ENCODE measurements at regions not wholly inside any gene's neighbourhood (a gene's known extent, or its start where the extent isn't known, plus 50 kb on each side); places are given as distances from the start of the nearest gene placed in this dataset.

DNA sequence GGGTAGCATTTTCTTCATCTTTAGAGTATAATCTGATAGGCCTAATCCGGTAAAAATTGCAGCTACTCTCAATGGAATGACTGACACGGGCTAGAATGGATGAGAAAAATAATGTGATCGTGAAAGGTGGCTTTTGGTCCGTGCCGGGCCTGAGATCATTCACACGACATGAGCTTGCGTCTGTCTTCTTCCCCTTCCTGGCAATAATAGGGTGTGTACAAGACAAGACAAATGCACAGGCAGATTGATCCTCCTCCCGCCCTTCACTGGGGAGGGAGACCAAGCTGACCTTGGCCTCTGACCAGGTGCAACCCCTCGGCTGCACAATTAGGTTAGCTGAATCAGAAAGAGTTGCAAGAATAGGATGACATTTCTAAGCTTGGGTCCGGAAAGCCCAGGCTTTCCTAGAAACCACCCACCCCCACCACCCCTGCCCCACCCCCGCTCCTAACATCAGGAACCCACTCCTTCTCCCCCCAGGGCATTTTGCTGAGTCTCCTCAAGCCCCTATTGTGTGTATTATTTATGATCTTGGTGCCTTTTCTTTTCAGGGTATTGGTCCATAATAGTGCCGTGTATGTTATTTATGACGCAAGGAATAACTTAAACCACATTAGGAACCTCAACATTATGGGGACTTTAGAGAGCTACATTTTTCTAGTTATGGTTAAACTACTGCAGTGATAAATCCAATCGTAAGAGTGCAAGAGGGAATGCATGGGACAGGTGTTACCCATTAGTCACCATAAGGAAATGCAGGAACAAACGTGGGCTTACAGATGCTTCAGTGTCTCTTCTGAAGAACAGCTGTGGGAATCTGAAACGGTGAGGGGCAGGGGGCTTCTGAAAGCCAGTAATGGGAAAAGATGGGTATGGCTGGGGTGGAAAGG is 540.1 kb upstream of the PSMD7 start:
- H3K9me3 ChIP-seq (ENCODE audit: low read length): no peaks in the 10 kb centered on the region
- H3K4me1 ChIP-seq (ENCODE audit: insufficient read depth, low read length): no peaks in the 10 kb centered on the region
- H3K9ac ChIP-seq (ENCODE audit: low read length): no peak overlapping the region
- H3K27me3 ChIP-seq (ENCODE audit: control insufficient read depth in 1 of 2, insufficient read depth in 2 of 2, low read length in 2 of 2): no peaks in the 10 kb centered on the region
- H3K4me3 ChIP-seq (ENCODE audit: low read depth in 1 of 2, low read length in 2 of 2): no peak overlapping the region
- H3K36me3 ChIP-seq (ENCODE audit: insufficient read depth, low read length): no peaks in the 10 kb centered on the region
- no peak overlapping the region for H3K27ac ChIP-seq (ENCODE audit: low read depth, low read length)

DNA sequence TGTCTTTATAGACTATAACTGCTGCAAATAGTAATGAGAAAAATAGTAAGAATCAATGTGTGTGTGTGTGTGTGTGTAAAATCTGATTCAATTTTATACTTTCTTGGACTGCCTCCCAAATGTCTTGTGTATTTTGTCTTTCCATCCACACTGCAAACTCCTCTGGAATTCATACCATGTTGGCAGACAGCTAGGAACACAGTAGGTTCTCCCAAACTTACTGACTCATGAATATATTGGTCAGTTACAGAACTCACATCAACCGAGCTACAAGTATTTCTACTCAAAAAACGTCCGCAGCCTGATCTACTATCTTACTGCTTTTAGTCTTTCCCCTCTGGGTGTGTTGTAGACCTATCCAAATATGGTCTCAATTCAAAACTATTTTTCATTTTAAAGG is 542.7 kb upstream of the PSMD7 start:
- Histone ChIP-seq H3K4me3 (ENCODE audit: low read depth in 1 of 2, low read length in 2 of 2) (no peak overlapping the region), H3K9ac (ENCODE audit: low read length) (no peak overlapping the region), H3K27ac (ENCODE audit: low read depth, low read length) (no peak overlapping the region), H3K4me1 (ENCODE audit: insufficient read depth, low read length) (no peaks in the 10 kb centered on the region), H3K36me3 (ENCODE audit: insufficient read depth, low read length) (no peaks in the 10 kb centered on the region), H3K9me3 (ENCODE audit: low read length) (no peaks in the 10 kb centered on the region), H3K27me3 (ENCODE audit: control insufficient read depth in 1 of 2, insufficient read depth in 2 of 2, low read length in 2 of 2) (no peaks in the 10 kb centered on the region)

DNA sequence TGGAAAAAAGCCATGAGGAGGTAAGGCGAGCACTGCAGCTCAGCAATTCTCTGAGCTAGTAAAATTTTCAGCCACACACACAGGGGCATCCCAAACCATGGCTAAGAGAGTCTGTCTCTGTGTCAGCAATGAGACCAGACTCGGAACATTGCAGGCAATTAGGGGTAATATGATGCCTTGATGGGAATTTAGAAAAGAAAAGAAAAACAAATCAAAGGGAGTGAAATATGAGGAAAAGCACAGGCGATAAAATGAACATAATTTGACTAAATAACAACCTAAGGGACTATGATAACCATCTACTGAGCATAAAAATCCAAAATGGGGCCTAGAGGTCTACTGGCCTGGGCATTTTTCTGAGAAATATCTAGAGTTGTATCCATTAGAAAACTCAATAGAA is 546.0 kb upstream of the PSMD7 start:
- Histone ChIP-seq H3K9ac (ENCODE audit: low read length) (no peak overlapping the region), H3K36me3 (ENCODE audit: insufficient read depth, low read length) (no peaks in the 10 kb centered on the region), H3K4me3 (ENCODE audit: low read depth in 1 of 2, low read length in 2 of 2) (no peak overlapping the region), H3K27ac (ENCODE audit: low read depth, low read length) (no peak overlapping the region), H3K27me3 (ENCODE audit: control insufficient read depth in 1 of 2, insufficient read depth in 2 of 2, low read length in 2 of 2) (no peaks in the 10 kb centered on the region), H3K4me1 (ENCODE audit: insufficient read depth, low read length) (no peaks in the 10 kb centered on the region), H3K9me3 (ENCODE audit: low read length) (no peaks in the 10 kb centered on the region)

DNA sequence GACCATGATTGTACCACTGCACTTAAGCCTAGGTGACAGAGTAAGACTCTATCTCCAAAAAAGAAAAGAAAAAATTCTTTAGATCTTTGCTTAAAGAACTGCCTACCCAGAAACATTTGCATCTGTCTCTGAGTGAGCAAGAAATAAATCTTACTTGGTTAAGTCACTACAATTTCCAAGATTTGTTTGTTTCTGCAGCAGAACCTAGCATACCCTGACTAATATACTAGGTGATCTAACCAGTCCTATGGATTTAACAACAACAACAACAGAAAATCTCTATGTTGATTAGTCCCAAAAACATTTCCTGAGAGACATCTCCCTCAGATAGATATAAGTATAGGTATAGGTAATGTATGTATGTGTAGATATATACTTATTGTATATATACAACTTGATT is 549.3 kb upstream of the PSMD7 start:
- Histone ChIP-seq H3K4me3 (ENCODE audit: low read depth in 1 of 2, low read length in 2 of 2) (no peak overlapping the region), H3K27me3 (ENCODE audit: control insufficient read depth in 1 of 2, insufficient read depth in 2 of 2, low read length in 2 of 2) (no peaks in the 10 kb centered on the region), H3K36me3 (ENCODE audit: insufficient read depth, low read length) (no peaks in the 10 kb centered on the region), H3K9ac (ENCODE audit: low read length) (no peak overlapping the region), H3K4me1 (ENCODE audit: insufficient read depth, low read length) (no peaks in the 10 kb centered on the region), H3K9me3 (ENCODE audit: low read length) (no peaks in the 10 kb centered on the region), H3K27ac (ENCODE audit: low read depth, low read length) (no peak overlapping the region)

DNA sequence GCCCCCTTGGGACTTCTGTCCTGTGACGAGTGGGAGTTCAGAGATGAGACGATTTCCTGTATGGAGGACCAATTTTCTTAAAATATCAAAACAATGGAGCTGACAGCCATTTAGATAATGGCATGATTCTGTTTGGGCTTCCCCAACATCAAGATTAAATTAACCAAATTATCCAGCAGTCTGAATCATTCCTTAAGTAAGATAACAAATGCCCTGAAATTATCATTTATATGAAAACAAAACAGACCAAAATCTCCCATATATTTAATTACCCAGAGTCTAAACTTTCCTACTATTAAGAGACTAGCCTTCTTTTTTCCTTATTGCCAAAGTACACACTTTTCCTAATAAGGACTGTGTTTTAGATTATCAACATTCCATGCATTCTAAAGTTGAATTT is 550.1 kb upstream of the PSMD7 start:
- H3K4me1 ChIP-seq (ENCODE audit: insufficient read depth, low read length): no peaks in the 10 kb centered on the region
- no peak overlapping the region for H3K9ac ChIP-seq (ENCODE audit: low read length)
- no peak overlapping the region for H3K27ac ChIP-seq (ENCODE audit: low read depth, low read length)
- H3K27me3 ChIP-seq (ENCODE audit: control insufficient read depth in 1 of 2, insufficient read depth in 2 of 2, low read length in 2 of 2): no peaks in the 10 kb centered on the region
- H3K9me3 ChIP-seq (ENCODE audit: low read length): no peaks in the 10 kb centered on the region
- no peak overlapping the region for H3K4me3 ChIP-seq (ENCODE audit: low read depth in 1 of 2, low read length in 2 of 2)
- no peaks in the 10 kb centered on the region for H3K36me3 ChIP-seq (ENCODE audit: insufficient read depth, low read length)

DNA sequence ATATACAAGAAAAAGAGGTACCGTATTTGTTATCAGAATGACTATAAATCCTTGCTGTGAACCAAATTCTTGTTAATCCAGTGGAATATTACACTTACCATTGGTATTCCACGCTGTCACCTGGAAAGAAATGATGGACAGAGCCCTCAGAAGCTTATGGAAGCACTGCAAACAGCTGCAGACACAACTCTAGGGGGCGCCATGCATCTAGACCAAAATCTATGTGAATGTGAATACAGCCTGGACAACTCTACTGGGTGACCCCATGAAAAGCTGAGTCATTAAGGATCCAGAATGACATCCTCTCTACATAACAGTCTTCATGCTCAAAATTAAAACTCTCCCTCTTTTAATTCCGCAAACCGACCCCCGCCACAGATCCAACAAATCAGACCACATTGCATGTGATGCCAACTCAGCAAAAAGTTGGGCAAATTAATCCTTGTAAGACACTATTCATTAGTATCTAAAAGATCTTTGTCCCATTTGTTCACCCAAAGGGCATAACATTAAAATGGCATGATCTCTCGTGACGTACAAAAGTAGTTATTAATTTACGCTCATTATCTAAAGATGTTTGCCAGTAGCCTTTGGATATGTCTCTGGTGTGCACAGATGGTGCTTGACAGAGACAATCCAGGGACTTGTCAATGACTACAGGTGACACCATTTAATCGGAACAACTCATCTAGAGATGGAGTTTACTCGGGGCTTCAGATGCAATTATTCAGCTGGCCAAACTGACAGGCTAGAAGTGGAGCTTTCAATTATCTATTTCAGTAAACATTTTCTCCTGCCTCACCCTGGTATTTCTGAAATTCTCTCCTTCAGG is 552.7 kb upstream of the PSMD7 start:
- no peaks in the 10 kb centered on the region for H3K9me3 ChIP-seq (ENCODE audit: low read length)
- H3K9ac ChIP-seq (ENCODE audit: low read length): no peak overlapping the region

DNA sequence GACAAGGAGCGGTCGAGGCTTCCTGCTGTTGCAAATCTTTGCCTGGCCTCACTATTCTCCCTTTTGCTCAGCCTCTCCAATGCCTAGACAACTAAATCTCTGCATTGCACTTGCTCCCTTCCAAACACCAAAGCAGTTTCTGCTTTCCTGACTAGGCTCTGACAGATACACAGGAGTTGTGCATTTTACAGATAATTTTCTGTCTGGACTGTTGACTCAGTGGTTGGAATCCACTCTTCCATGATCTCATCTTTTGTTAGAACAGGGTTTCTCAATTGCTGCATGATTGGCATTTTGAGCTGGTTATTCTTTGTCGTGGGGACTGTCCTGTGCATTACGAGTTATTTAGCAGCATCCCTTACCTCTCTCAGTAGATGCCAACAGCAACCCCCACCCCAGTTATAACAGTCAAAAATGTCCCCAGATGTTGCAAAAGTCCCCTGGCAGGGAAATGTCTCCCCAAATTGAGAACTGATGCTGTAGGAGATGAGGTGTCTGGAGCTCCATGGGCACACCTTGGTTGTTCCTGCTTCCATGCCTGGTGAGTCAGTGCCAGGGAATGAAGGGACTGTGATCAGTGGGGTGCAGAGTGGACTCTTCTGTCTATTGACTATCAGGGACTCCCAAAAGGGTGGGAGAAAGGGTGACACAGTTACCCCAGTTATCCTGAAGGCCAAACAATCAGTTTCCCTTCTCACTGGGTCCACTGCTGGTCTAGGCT is 557.4 kb upstream of the PSMD7 start:
- Histone ChIP-seq H3K27me3 (ENCODE audit: control insufficient read depth in 1 of 2, insufficient read depth in 2 of 2, low read length in 2 of 2) (no peaks in the 10 kb centered on the region), H3K27ac (ENCODE audit: low read depth, low read length) (no peak overlapping the region), H3K4me3 (ENCODE audit: low read depth in 1 of 2, low read length in 2 of 2) (no peak overlapping the region), H3K9ac (ENCODE audit: low read length) (no peak overlapping the region), H3K9me3 (ENCODE audit: low read length) (no peaks in the 10 kb centered on the region), H3K4me1 (ENCODE audit: insufficient read depth, low read length) (no peaks in the 10 kb centered on the region), H3K36me3 (ENCODE audit: insufficient read depth, low read length) (no peaks in the 10 kb centered on the region)

More for the DNA sequence above, 552.7 kb upstream of the PSMD7 start:
- H3K27me3 ChIP-seq (ENCODE audit: control insufficient read depth in 1 of 2, insufficient read depth in 2 of 2, low read length in 2 of 2): no peaks in the 10 kb centered on the region
- H3K36me3 ChIP-seq (ENCODE audit: insufficient read depth, low read length): no peaks in the 10 kb centered on the region
- no peak overlapping the region for H3K27ac ChIP-seq (ENCODE audit: low read depth, low read length)
- no peak overlapping the region for H3K4me3 ChIP-seq (ENCODE audit: low read depth in 1 of 2, low read length in 2 of 2)
- H3K4me1 ChIP-seq (ENCODE audit: insufficient read depth, low read length): no peaks in the 10 kb centered on the region

DNA sequence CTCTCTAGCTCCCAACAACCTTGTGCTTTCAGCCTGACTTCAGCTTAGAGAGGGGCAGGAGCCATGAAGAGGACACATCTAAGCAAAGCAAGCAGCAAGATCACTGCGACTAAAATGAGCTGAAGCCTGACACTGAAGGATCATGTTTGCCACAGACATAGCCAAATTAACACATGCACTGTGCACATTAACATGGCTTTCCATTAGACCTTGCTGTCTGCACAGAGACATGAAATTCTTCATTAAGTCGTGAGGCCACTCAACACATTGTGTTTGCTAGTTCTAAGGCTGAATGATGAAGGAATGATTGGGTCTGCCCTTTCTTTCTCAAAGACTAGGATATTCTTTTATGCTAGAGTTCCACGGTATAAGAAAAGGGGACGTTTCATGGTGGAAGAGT is 558.3 kb upstream of the PSMD7 start:
- Histone ChIP-seq H3K4me1 (ENCODE audit: insufficient read depth, low read length) (no peaks in the 10 kb centered on the region), H3K4me3 (ENCODE audit: low read depth in 1 of 2, low read length in 2 of 2) (no peak overlapping the region), H3K27ac (ENCODE audit: low read depth, low read length) (no peak overlapping the region), H3K36me3 (ENCODE audit: insufficient read depth, low read length) (no peaks in the 10 kb centered on the region), H3K27me3 (ENCODE audit: control insufficient read depth in 1 of 2, insufficient read depth in 2 of 2, low read length in 2 of 2) (no peaks in the 10 kb centered on the region), H3K9ac (ENCODE audit: low read length) (no peak overlapping the region), H3K9me3 (ENCODE audit: low read length) (no peaks in the 10 kb centered on the region)

DNA sequence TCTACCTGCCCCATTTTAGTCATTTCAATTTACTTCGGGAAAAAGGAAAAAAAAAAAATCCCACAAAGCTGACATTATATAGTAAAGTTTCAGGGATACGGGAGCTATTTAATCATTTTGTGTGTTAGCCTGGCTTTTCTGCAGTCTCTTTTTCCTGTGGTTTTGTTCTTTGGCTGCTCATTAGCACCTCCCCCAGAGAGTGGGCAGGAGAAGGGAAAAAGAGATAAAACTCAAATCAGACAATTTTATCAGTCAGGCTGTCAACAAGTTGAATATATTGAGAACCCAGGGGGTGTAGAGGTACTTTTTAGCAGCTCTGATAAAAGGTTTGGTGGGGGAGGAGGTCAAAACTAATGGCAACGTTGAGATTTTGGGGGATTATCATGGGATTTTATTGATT is 559.0 kb upstream of the PSMD7 start:
- no peaks in the 10 kb centered on the region for H3K36me3 ChIP-seq (ENCODE audit: insufficient read depth, low read length)
- H3K4me3 ChIP-seq (ENCODE audit: low read depth in 1 of 2, low read length in 2 of 2): no peak overlapping the region
- no peaks in the 10 kb centered on the region for H3K9me3 ChIP-seq (ENCODE audit: low read length)
- no peak overlapping the region for H3K9ac ChIP-seq (ENCODE audit: low read length)
- no peaks in the 10 kb centered on the region for H3K4me1 ChIP-seq (ENCODE audit: insufficient read depth, low read length)
- H3K27ac ChIP-seq (ENCODE audit: low read depth, low read length): no peak overlapping the region
- H3K27me3 ChIP-seq (ENCODE audit: control insufficient read depth in 1 of 2, insufficient read depth in 2 of 2, low read length in 2 of 2): no peaks in the 10 kb centered on the region

DNA sequence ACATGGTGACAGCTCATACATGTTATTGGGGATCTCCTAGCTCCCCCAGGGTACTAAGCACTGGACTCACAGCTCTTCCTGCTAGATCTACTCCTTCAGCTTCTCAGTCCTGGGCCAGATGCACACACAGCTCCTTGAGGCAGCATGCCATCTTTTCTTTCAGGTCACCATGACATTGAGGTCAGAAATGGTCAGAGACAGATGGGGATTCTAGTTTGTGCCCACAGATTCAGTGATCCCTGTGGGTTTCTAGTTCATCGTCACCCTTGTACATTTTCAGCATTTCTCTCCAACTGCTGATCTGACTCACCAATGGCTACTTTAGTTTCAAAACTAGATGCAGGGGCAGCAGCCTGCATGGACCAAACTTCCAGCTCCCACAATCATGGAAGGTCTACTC is 560.7 kb upstream of the PSMD7 start:
- H3K9me3 ChIP-seq (ENCODE audit: low read length): no peaks in the 10 kb centered on the region
- H3K27ac ChIP-seq (ENCODE audit: low read depth, low read length): no peak overlapping the region
- H3K36me3 ChIP-seq (ENCODE audit: insufficient read depth, low read length): no peaks in the 10 kb centered on the region
- no peaks in the 10 kb centered on the region for H3K4me1 ChIP-seq (ENCODE audit: insufficient read depth, low read length)
- no peaks in the 10 kb centered on the region for H3K27me3 ChIP-seq (ENCODE audit: control insufficient read depth in 1 of 2, insufficient read depth in 2 of 2, low read length in 2 of 2)
- no peak overlapping the region for H3K9ac ChIP-seq (ENCODE audit: low read length)
- no peak overlapping the region for H3K4me3 ChIP-seq (ENCODE audit: low read depth in 1 of 2, low read length in 2 of 2)

DNA sequence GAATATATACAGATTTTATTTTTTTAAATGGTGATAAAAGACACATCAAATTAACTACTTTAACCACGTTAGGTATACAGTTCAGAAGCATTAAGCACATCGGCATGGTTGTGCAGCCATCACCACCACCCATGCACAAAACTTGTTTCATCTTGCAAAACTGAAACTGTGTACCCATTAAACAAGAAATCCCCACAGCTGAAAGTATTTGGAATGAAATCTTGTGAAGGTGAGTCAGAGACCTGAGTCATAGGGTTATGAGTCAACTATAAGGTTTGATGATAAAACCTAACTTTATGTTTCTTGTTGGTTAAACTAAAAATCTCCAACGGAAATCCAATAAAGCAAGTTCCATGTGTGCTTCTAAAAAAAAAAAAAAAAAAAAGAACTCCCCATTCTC is 561.6 kb upstream of the PSMD7 start:
- Histone ChIP-seq H3K4me1 (ENCODE audit: insufficient read depth, low read length) (no peaks in the 10 kb centered on the region), H3K27me3 (ENCODE audit: control insufficient read depth in 1 of 2, insufficient read depth in 2 of 2, low read length in 2 of 2) (no peaks in the 10 kb centered on the region), H3K9ac (ENCODE audit: low read length) (no peak overlapping the region), H3K36me3 (ENCODE audit: insufficient read depth, low read length) (no peaks in the 10 kb centered on the region), H3K4me3 (ENCODE audit: low read depth in 1 of 2, low read length in 2 of 2) (no peak overlapping the region), H3K9me3 (ENCODE audit: low read length) (no peaks in the 10 kb centered on the region), H3K27ac (ENCODE audit: low read depth, low read length) (no peak overlapping the region)

Data from muscle layer of colon (tissue), 2 donors.